Cardiac muscle cell (in vitro differentiated cells and primary cell): ENCODE measurements at regions not wholly inside any gene's neighbourhood (a gene's known extent, or its start where the extent isn't known, plus 50 kb on each side); places are given as distances from the start of the nearest gene placed in this dataset.
"Not testable (repeated sequence)": the region's sequence is repeated elsewhere in the genome, so short reads cannot be mapped to it uniquely, and the experiment has no call there.

ENCODE experiments used
- DNase-seq, 2 donors: peaks; one replicate each; pipeline versions ENCODE4 v3.0.0 to v3.0.0-alpha.2; 2010 to 2017; ENCODE audit warnings: low read depth in 1 of 2, low spot score in 1 of 2
- H3K27ac ChIP-seq: fragments of 200-600 bp; sonication (generic); 2 replicates; pipeline ENCODE4 v1.5.1; 2016
- H3K27me3 ChIP-seq: fragments of 200-600 bp; sonication (generic); 2 replicates; pipeline ENCODE4 v1.6.0; 2016; ENCODE audit warnings: control low read depth
- H3K36me3 ChIP-seq: fragments of 200-600 bp; sonication (generic); 2 replicates; pipeline ENCODE4 v1.5.1; 2016; ENCODE audit warnings: control low read depth
- H3K4me1 ChIP-seq: fragments of 200-600 bp; sonication (generic); 2 replicates; pipeline ENCODE4 v1.8.1; 2017; ENCODE audit warnings: low read depth, mild to moderate bottlenecking, mixed run types
- H3K4me3 ChIP-seq: fragments of 200-600 bp; sonication (generic); 2 replicates; pipeline ENCODE4 v1.5.1; 2016; ENCODE audit warnings: mild to moderate bottlenecking
- H3K9me3 ChIP-seq: fragments of 200-600 bp; sonication (generic); 2 replicates; pipeline ENCODE4 v1.5.1; 2017; ENCODE audit warnings: low read depth, mild to moderate bottlenecking, control low read depth
- TF ChIP-seq, protein P1 (sequence below): IDR thresholded peaks from 2 replicates; pipeline ENCODE4 v1.5.1; 2012; ENCODE audit warnings: low read depth, mild to moderate bottlenecking, low read length

DNA sequence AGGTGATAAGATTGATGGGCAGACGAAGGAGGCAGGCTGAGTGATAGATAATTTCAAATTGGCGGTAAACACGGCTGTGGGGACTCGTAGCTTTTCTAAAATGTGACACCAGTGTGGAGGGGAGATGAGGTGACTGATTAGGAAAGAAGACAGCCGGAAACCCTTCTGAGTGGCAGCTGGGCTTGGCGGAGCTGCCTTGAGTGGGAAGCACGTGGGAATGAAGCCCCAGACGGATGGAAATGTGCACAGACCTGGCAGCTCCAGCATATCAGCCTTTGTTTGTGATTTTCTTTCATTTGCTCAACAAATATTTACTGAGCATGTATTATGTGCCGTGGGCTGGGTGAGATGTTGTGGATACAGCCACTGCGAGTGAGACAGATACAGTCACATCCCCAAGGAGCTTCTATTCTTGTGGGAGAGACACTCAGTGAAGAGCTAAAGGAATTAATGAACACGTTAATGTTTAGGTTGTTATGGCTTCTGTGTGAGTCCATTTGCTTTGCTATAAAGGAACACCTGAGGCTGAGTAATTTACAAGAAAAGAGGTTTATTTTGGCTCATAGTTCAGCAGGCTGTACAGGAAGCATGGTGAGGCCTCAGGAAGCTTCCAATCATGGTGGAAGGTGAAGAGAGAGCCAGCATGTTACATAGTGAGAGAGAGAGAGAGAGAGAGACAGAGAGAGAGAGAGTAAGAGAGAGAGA, 65.5 kb upstream of the LHX5 start:
- Histone ChIP-seq H3K27ac (no peak overlapping the region), H3K9me3 (no peaks in the 10 kb centered on the region), H3K4me1 (no peaks in the 10 kb centered on the region), H3K4me3 (no peak overlapping the region), H3K27me3 (peaks cover 7% of the 10 kb centered on the region), H3K36me3 (no peaks in the 10 kb centered on the region)
- no peak for DNase-seq
- TF ChIP-seq, protein P1, sequence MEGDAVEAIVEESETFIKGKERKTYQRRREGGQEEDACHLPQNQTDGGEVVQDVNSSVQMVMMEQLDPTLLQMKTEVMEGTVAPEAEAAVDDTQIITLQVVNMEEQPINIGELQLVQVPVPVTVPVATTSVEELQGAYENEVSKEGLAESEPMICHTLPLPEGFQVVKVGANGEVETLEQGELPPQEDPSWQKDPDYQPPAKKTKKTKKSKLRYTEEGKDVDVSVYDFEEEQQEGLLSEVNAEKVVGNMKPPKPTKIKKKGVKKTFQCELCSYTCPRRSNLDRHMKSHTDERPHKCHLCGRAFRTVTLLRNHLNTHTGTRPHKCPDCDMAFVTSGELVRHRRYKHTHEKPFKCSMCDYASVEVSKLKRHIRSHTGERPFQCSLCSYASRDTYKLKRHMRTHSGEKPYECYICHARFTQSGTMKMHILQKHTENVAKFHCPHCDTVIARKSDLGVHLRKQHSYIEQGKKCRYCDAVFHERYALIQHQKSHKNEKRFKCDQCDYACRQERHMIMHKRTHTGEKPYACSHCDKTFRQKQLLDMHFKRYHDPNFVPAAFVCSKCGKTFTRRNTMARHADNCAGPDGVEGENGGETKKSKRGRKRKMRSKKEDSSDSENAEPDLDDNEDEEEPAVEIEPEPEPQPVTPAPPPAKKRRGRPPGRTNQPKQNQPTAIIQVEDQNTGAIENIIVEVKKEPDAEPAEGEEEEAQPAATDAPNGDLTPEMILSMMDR: no peak

DNA sequence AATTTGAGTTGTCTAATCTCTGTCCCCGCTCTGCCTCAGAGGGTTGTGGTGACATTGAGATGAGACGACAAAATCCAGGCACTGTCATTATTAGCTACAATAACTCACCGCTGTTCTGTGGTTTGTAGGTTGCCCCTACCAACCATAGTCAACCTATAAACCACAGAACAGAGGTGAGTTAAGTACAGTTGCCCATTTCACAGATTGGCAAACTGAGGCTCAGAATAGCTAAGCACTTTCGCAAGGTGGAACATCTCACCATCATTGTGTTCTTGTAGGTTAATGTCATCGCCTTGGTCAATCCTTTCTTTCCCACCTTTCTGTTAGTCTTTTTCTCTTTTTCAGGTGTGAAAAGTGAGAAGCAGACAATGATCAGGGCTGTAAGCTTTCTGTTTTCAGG, 63.4 kb upstream of the LHX5 start:
- no peak for DNase-seq
- no peaks in the 10 kb centered on the region for H3K36me3 ChIP-seq
- H3K9me3 ChIP-seq: no peaks in the 10 kb centered on the region
- no peak overlapping the region for H3K27ac ChIP-seq
- no peak overlapping the region for H3K4me3 ChIP-seq
- TF ChIP-seq, protein P1: no peak
- no peaks in the 10 kb centered on the region for H3K27me3 ChIP-seq
- no peaks in the 10 kb centered on the region for H3K4me1 ChIP-seq

DNA sequence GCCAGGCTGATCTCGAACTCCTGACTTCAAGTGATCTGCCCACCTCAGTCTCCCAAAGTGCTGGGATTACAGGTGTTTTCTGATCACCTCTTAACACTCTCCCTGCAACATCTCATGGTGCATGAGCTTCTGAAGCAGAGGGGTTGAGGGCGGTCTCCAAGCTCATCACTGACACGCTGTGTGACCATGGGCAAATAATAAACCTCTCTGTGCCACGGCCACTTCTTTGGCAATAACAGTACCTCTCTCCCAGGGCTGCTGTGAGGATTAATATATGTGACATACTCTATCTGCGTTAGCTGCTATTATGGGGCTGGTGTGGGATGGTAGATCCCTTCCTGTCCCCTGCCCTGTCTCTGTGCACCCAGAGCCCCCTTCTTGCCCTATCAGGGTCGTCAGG, 62.9 kb upstream of the LHX5 start:
- Histone ChIP-seq H3K4me3 (no peak overlapping the region), H3K4me1 (no peaks in the 10 kb centered on the region), H3K36me3 (no peaks in the 10 kb centered on the region), H3K27me3 (no peaks in the 10 kb centered on the region), H3K27ac (no peak overlapping the region), H3K9me3 (no peaks in the 10 kb centered on the region)
- no peak for DNase-seq
- TF ChIP-seq, protein P1: no peak

DNA sequence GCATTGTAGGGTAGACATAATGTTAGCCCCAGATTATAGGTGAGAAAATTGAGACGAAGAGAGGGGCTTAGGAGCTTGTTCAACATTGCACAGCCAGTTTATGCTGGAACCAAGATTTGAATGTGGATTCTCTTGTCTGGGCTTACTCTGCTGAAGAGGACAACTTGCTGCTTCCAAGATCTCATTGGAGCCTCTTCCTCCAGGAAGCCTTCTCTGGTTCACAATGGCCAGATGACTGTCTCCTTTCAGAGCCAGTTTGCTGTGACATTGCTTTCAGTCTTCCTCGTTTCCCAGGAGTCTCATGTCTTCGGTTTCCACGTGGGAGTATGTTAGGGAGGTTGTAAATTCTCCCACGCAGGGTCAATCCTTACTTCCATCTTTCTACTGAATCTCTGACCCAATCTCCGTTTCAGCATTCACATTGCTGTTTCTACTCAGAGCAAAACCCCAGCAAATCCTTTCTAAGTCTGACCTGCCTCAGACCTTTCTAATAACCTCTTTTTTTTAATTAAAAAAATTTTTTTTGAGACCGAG, 62.2 kb upstream of the LHX5 start:
- H3K36me3 ChIP-seq: no peaks in the 10 kb centered on the region
- peaks cover 4% of the 10 kb centered on the region for H3K4me1 ChIP-seq
- H3K4me3 ChIP-seq: no peak overlapping the region
- no peak for DNase-seq
- H3K27ac ChIP-seq: no peak overlapping the region
- TF ChIP-seq, protein P1: no peak
- no peaks in the 10 kb centered on the region for H3K9me3 ChIP-seq
- H3K27me3 ChIP-seq: no peaks in the 10 kb centered on the region

DNA sequence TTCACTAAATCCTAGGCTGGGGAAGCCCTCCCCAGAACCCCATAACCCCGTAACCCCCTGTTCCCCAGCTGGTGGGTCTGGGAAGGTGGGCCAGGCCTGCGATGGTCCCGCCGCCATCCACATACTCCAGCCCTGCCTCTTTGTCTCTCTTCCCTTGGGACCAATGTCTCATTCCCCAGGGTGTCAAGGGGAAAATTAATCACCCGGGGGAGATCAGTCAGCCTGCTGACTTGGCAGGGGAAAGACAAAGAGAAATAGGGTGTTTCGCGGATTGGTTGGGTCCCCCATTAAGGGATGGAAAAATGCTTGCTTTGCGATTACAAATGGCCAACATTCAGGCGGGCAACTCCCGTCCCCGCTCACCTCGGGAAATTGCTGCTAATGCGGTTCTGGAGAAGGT, 60.6 kb upstream of the LHX5 start:
- no peak overlapping the region for H3K4me3 ChIP-seq
- H3K27me3 ChIP-seq: peaks cover 9% of the 10 kb centered on the region
- H3K9me3 ChIP-seq: no peaks in the 10 kb centered on the region
- H3K4me1 ChIP-seq: peaks cover 6% of the 10 kb centered on the region
- no peaks in the 10 kb centered on the region for H3K36me3 ChIP-seq
- no peak overlapping the region for H3K27ac ChIP-seq
- no peak for DNase-seq
- TF ChIP-seq, protein P1: no peak

DNA sequence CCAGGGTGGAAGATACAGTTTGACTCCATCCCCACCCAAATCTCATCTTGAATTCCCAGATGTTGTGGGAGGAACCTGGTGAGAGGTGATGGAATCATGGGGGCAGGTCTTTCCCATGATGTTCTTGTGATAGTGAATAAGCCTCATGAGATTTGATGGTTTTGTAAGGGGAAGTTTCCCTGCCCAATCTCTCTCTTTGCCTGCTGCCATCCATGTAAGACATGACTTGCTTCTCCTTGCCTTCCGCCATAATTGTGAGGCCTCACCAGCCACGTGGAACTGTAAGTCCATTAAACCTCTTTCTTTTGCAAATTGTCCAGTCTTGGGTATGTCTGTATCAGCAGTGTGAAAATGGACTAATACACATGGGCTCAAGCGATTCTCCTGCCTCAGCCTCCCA, 59.4 kb upstream of the LHX5 start:
- H3K36me3 ChIP-seq, H3K27ac ChIP-seq, DNase-seq, H3K9me3 ChIP-seq, H3K4me1 ChIP-seq, H3K4me3 ChIP-seq: not testable (repeated sequence)
- peaks cover 17% of the 10 kb centered on the region for H3K27me3 ChIP-seq
